ENCODE measurements at regions not wholly inside any gene's neighbourhood (a gene's known extent, or its start where the extent isn't known, plus 50 kb on each side); places are given as distances from the start of the nearest gene placed in this dataset.

GRCh38 chr9:20044686-20045085 lies 255.8 kb upstream of the SLC24A2 start:
- POLR2A ChIA-PET: no interaction called here
- no peak for ATAC-seq
- Histone ChIP-seq H3K27ac (no peak overlapping the region), H3K4me1 (no peaks in the 10 kb centered on the region), H3K9me3 (no peaks in the 10 kb centered on the region), H3K4me2 (no peak overlapping the region), H3K4me3 (no peak overlapping the region)
- DNase-seq (ENCODE audit: low read depth in 1 of 2, low spot score in 1 of 2): no peak
- CTCF ChIA-PET: no interaction called here
- TF ChIP-seq MAX (IDR thresholded peaks at IDR 0.05) (no peak), EHMT2 (IDR thresholded peaks at IDR 0.05; ENCODE audit: low read depth) (no peak), ZNF302 (CRISPR knock-in tag; IDR thresholded peaks at IDR 0.05) (no peak), CHD2 (IDR thresholded peaks at IDR 0.05; ENCODE audit: low read length, partially characterized antibody) (no peak), REST (IDR thresholded peaks at IDR 0.05) (no peak), FOSL2 (IDR thresholded peaks at IDR 0.05) (no peak), FOSL2 (CRISPR knock-in tag; IDR thresholded peaks at IDR 0.05) (no peak), HOXB5 (CRISPR knock-in tag; IDR thresholded peaks at IDR 0.05) (no peak), CBX8 (IDR thresholded peaks at IDR 0.05) (no peak), PHF8 (IDR thresholded peaks at IDR 0.05; ENCODE audit: borderline replicate concordance, low read depth) (no peak), TFCP2L1 (CRISPR knock-in tag; IDR thresholded peaks at IDR 0.05) (no peak), CBX2 (IDR thresholded peaks at IDR 0.05; ENCODE audit: borderline replicate concordance, low read depth) (no peak), GATA3 (IDR thresholded peaks at IDR 0.05; ENCODE audit: borderline replicate concordance) (no peak), NFE2L2 (conservative IDR thresholded peaks at IDR 0.05; ENCODE audit: low read length) (no peak), USF2 (IDR thresholded peaks at IDR 0.05) (no peak), BHLHE40 (IDR thresholded peaks at IDR 0.05; ENCODE audit: low read depth, low read length) (no peak)
- no peak for FAIRE-seq

- FAIRE-seq: no peak
- Histone ChIP-seq H3K4me2 (no peak overlapping the region), H3K4me1 (no peaks in the 10 kb centered on the region), H3K9me3 (no peaks in the 10 kb centered on the region), H3K27ac (no peak overlapping the region), H3K4me3 (no peak overlapping the region)
- no peak for TF ChIP-seq BCL3 (IDR thresholded peaks at IDR 0.05)
- no peak for TF ChIP-seq GATA3 (IDR thresholded peaks at IDR 0.05; ENCODE audit: borderline replicate concordance)
- no peak for TF ChIP-seq CBX8 (IDR thresholded peaks at IDR 0.05)
- no peak for TF ChIP-seq RNF2 (IDR thresholded peaks at IDR 0.05; ENCODE audit: borderline replicate concordance, low read depth)
- TF ChIP-seq ZC3H11A (IDR thresholded peaks at IDR 0.05): no peak
- TF ChIP-seq HES2 (IDR thresholded peaks at IDR 0.05): no peak
- TF ChIP-seq JUN (IDR thresholded peaks at IDR 0.05): no peak
- no peak for TF ChIP-seq POLR2A (IDR thresholded peaks at IDR 0.05; ENCODE audit: low read length)
- no peak for TF ChIP-seq HMGXB4 (CRISPR knock-in tag; IDR thresholded peaks at IDR 0.05; ENCODE audit: borderline replicate concordance)
- no peak for TF ChIP-seq NFE2L2 (conservative IDR thresholded peaks at IDR 0.05; ENCODE audit: low read length)
- TF ChIP-seq E2F6 (IDR thresholded peaks at IDR 0.05; ENCODE audit: borderline replicate concordance, low read depth): no peak
- no peak for TF ChIP-seq CHD4 (IDR thresholded peaks at IDR 0.05; ENCODE audit: borderline replicate concordance)
- no peak for TF ChIP-seq JUNB (IDR thresholded peaks at IDR 0.05)
- no peak for TF ChIP-seq EP300 (IDR thresholded peaks at IDR 0.05)
- no peak for TF ChIP-seq NR3C1 (IDR thresholded peaks at IDR 0.05)
- no peak for ATAC-seq
- ChIA-PET POLR2A (no interaction called here), CTCF (no interaction called here)
- DNase-seq (ENCODE audit: low read depth in 1 of 2, low spot score in 1 of 2): no peak
- 73% methylated on average over 1 of the region's 1 CpG for WGBS (ENCODE audit: missing lambda C conversion rate)
These were observed 254.6 kb upstream of the SLC24A2 start for GRCh38 chr9:20043461-20043860.
